SK-N-SH (cell line): ENCODE measurements at regions not wholly inside any gene's neighbourhood (a gene's known extent, or its start where the extent isn't known, plus 50 kb on each side); places are given as distances from the start of the nearest gene placed in this dataset.

Experiments
- CTCF ChIA-PET: fragments of 300-600, 350-600 bp; formaldehyde crosslinking; extraction: SDS; loops from one replicate; lab custom pipeline; 2021; lab: Yijun Ruan, JAX
- POLR2A ChIA-PET: fragments of 350-600 bp; sonication (Branson Sonifier 250); formaldehyde crosslinking; extraction: SDS; loops from one replicate; lab custom pipeline; 2020; ENCODE audit warnings: antibody characterized with exemption, inconsistent platforms; lab: Yijun Ruan, JAX
- DNase-seq: peaks from one replicate; pipeline ENCODE4 v3.0.0; 2012
- H2AFZ ChIP-seq: fragments of 200-600 bp; sonication (generic); 2 replicates; pipeline ENCODE4 v1.8.1; 2016; ENCODE audit warnings: antibody characterized with exemption, mild to moderate bottlenecking, low read depth
- H3F3A ChIP-seq: fragments of 200-600 bp; sonication (generic); replicated peaks from 2 replicates; pipeline ENCODE3; 2016; ENCODE audit warnings: antibody characterized with exemption, mild to moderate bottlenecking; ENCODE audit not compliant: insufficient read depth
- H3K27ac ChIP-seq, 2 experiments: fragments of 200-500 bp in 1 of 2; fragments of 200-600 bp in 1 of 2; sonication (Bioruptor generic) in 1 of 2; sonication (generic), shearing (Covaris generic) in 1 of 2; 2 replicates each; pipeline versions ENCODE4 v1.5.1 to v1.6.1; 2014 to 2016; ENCODE audit warnings: low read depth in 2 of 2, inconsistent platforms in 1 of 2, low read length in 1 of 2, mild to moderate bottlenecking in 1 of 2, mixed read lengths in 1 of 2
- H3K27me3 ChIP-seq: fragments of 200-600 bp; sonication (generic), shearing (Covaris generic); 2 replicates; pipeline ENCODE4 v1.6.1; 2016; ENCODE audit warnings: mixed run types; ENCODE audit not compliant: insufficient read depth
- H3K36me3 ChIP-seq, 2 experiments: fragments of 200-500 bp in 1 of 2; fragments of 200-600 bp in 1 of 2; sonication (Bioruptor generic) in 1 of 2; sonication (generic) in 1 of 2; replicated peaks in 1 of 2; 2 replicates each; pipeline versions ENCODE3 to v1.5.1; 2014 to 2016; ENCODE audit warnings: low read length in 1 of 2, mild to moderate bottlenecking in 1 of 2; ENCODE audit not compliant: insufficient read depth in 2 of 2, control insufficient read depth in 1 of 2
- H3K4me1 ChIP-seq, 2 experiments: fragments of 200-500 bp in 1 of 2; fragments of 200-600 bp in 1 of 2; sonication (Bioruptor generic) in 1 of 2; sonication (generic), shearing (Covaris generic) in 1 of 2; 2 replicates each; pipeline versions ENCODE4 v1.5.1 to v1.6.1; 2014 to 2016; ENCODE audit warnings: low read depth in 1 of 2, low read length in 1 of 2, mixed run types in 1 of 2; ENCODE audit not compliant: insufficient read depth in 2 of 2, control insufficient read depth in 1 of 2
- H3K4me2 ChIP-seq: fragments of 200-600 bp; sonication (generic), shearing (Covaris generic); 2 replicates; pipeline ENCODE4 v1.6.1; 2017; ENCODE audit warnings: mixed run types
- H3K4me3 ChIP-seq, 2 experiments: fragments of 200-500 bp in 1 of 2; fragments of 200-600 bp in 1 of 2; sonication (Bioruptor generic) in 1 of 2; sonication (generic), shearing (Covaris generic) in 1 of 2; 2 replicates each; pipeline versions ENCODE4 v1.5.1 to v1.8.1; 2014 to 2016; ENCODE audit warnings: low read depth in 2 of 2, inconsistent platforms in 1 of 2, low read length in 1 of 2, mild to moderate bottlenecking in 1 of 2, mixed read lengths in 1 of 2, moderate library complexity in 1 of 2
- H3K79me2 ChIP-seq: fragments of 200-600 bp; sonication (generic); 2 replicates; pipeline ENCODE4 v1.8.1; 2017; ENCODE audit warnings: mild to moderate bottlenecking; ENCODE audit not compliant: insufficient read depth
- H3K9ac ChIP-seq: fragments of 200-600 bp; sonication (generic); 2 replicates; pipeline ENCODE4 v1.6.1; 2017; ENCODE audit warnings: mixed run types
- H3K9me2 ChIP-seq: fragments of 200-600 bp; sonication (generic); 2 replicates; pipeline ENCODE4 v1.6.1; 2017; ENCODE audit warnings: mixed run types
- H3K9me3 ChIP-seq: fragments of 200-600 bp; sonication (generic); 2 replicates; pipeline ENCODE4 v1.6.1; 2017; ENCODE audit warnings: mixed run types, mild to moderate bottlenecking, moderate library complexity
- H4K20me1 ChIP-seq: fragments of 200-600 bp; sonication (generic); 2 replicates; pipeline ENCODE4 v1.6.1; 2017; ENCODE audit warnings: mild to moderate bottlenecking, mixed run types; ENCODE audit not compliant: insufficient read depth
- ELF1 ChIP-seq: IDR thresholded peaks from 2 replicates; pipeline ENCODE4 v1.4.0; 2012
- FOSL2 ChIP-seq: IDR thresholded peaks from 2 replicates; pipeline ENCODE4 v1.4.0; 2012; ENCODE audit warnings: low read depth, mild to moderate bottlenecking, moderate library complexity, borderline replicate concordance
- FOXM1 ChIP-seq: IDR thresholded peaks from 2 replicates; pipeline ENCODE4 v1.4.0; 2012; ENCODE audit warnings: low read depth, mild to moderate bottlenecking
- GABPA ChIP-seq: IDR thresholded peaks from 2 replicates; pipeline ENCODE4 v1.4.0; 2012; ENCODE audit warnings: low read depth, mild to moderate bottlenecking
- MXI1 ChIP-seq: IDR thresholded peaks from 2 replicates; pipeline ENCODE4 v1.6.1; 2012; ENCODE audit warnings: mild to moderate bottlenecking, low read depth, low read length, improper control_type of control experiment
- POLR2AphosphoS5 ChIP-seq: IDR thresholded peaks from 2 replicates; pipeline ENCODE4 v1.6.1; 2012; ENCODE audit warnings: low read depth, low read length
- RAD21 ChIP-seq: IDR thresholded peaks from 2 replicates; pipeline ENCODE4 v1.6.1; 2012; ENCODE audit warnings: mild to moderate bottlenecking, low read length
- RCOR1 ChIP-seq: fragments of 150-350 bp; IDR thresholded peaks from 2 replicates; pipeline ENCODE4 v1.6.1; 2017; ENCODE audit warnings: antibody characterized with exemption, low read length
- REST ChIP-seq: IDR thresholded peaks from 2 replicates; pipeline ENCODE4 v1.6.1; 2012; ENCODE audit warnings: mild to moderate bottlenecking, low read depth, low read length, moderate library complexity
- SIN3A ChIP-seq: IDR thresholded peaks from 2 replicates; pipeline ENCODE4 v1.6.1; 2012; ENCODE audit warnings: low read depth, mild to moderate bottlenecking, low read length, moderate library complexity, borderline replicate concordance
- SMC3 ChIP-seq: IDR thresholded peaks from 2 replicates; pipeline ENCODE4 v1.6.1; 2012; ENCODE audit warnings: low read depth, low read length, improper control_type of control experiment
- TAF1 ChIP-seq: IDR thresholded peaks from 2 replicates; pipeline ENCODE4 v1.6.1; 2012; ENCODE audit warnings: low read depth, mild to moderate bottlenecking, low read length, moderate library complexity, borderline replicate concordance
- TEAD4 ChIP-seq: IDR thresholded peaks from 2 replicates; pipeline ENCODE4 v1.4.0; 2012; ENCODE audit warnings: mild to moderate bottlenecking, borderline replicate concordance; ENCODE audit not compliant: insufficient read depth
- USF1 ChIP-seq: IDR thresholded peaks from 2 replicates; pipeline ENCODE4 v1.4.0; 2012; ENCODE audit warnings: low read depth, borderline replicate concordance
- YY1 ChIP-seq: IDR thresholded peaks from 2 replicates; pipeline ENCODE4 v1.4.0; 2012; ENCODE audit warnings: low read depth, mild to moderate bottlenecking
- ZBTB33 ChIP-seq: IDR thresholded peaks from 2 replicates; pipeline ENCODE4 v1.4.0; 2012; ENCODE audit warnings: low read depth, borderline replicate concordance
- WGBS: methylation state at CpG from one replicate; pipeline ENCODE4 v1.1.6; 2017; ENCODE audit warnings: low lambda C conversion rate; 5-methylcytosine and 5-hydroxymethylcytosine counted together

- Histone ChIP-seq H3K9me2 (no peaks in the 10 kb centered on the region), H3K27ac (no peak overlapping the region), H3K4me3 (no peak overlapping the region), H3K4me1 (no peaks in the 10 kb centered on the region; a peak in 1 of 4 replicates), H3K27me3 (peaks cover 29% of the 10 kb centered on the region), H2AFZ (no peak overlapping the region), H4K20me1 (no peaks in the 10 kb centered on the region), H3K4me2 (no peak overlapping the region), H3F3A (no peaks in the 10 kb centered on the region), H3K9ac (no peak overlapping the region), H3K79me2 (no peaks in the 10 kb centered on the region), H3K9me3 (no peaks in the 10 kb centered on the region), H3K36me3 (no peaks in the 10 kb centered on the region)
- no peak for TF ChIP-seq SIN3A
- TF ChIP-seq MXI1, result no peak
- TF ChIP-seq REST, result no peak
- TF ChIP-seq TAF1, result no peak
- no peak for TF ChIP-seq FOXM1
- no peak for TF ChIP-seq USF1
- TF ChIP-seq SMC3, result no peak
- TF ChIP-seq FOSL2, result no peak
- no peak for TF ChIP-seq YY1
- TF ChIP-seq ZBTB33, result no peak
- TF ChIP-seq ELF1, result no peak
- no peak for TF ChIP-seq RAD21
- no peak for TF ChIP-seq GABPA
- no peak for TF ChIP-seq POLR2AphosphoS5
- TF ChIP-seq TEAD4, result no peak
- no peak for TF ChIP-seq RCOR1
- no peak for DNase-seq
- POLR2A ChIA-PET, result no interaction called here
- 35% methylated on average over 5 of the region's 7 CpGs for WGBS
- CTCF ChIA-PET, result interaction anchor here (0.5 kb wide), 1 partner anchor 818 kb away, joined by 4 read pairs; no protein-coding TSS in a partner anchor
Measured at GRCh38 chr13:111038887-111039286, 76.2 kb upstream of the ARHGEF7 start.
